OCI-LY3 (cell line): ENCODE measurements at regions not wholly inside any gene's neighbourhood (a gene's known extent, or its start where the extent isn't known, plus 50 kb on each side); places are given as distances from the start of the nearest gene placed in this dataset.

Experiments used
- H2AFZ ChIP-seq: fragments of 200-600, 300-600 bp; shearing (Covaris generic); 2 replicates; pipeline ENCODE4 v1.6.0; 2014; ENCODE audit warnings: antibody characterized with exemption, low read depth, low read length
- H3K27ac ChIP-seq: fragments of 200-600, 300-600 bp; sonication (generic); 2 replicates; pipeline ENCODE4 v1.5.1; 2014; ENCODE audit warnings: mild to moderate bottlenecking, low read length, moderate library complexity, mixed read lengths
- H3K27me3 ChIP-seq: fragments of 200-600, 300-600 bp; sonication (generic); 2 replicates; pipeline ENCODE4 v1.6.1; 2014; ENCODE audit warnings: low read depth, low read length, mixed read lengths
- H3K36me3 ChIP-seq: fragments of 200-600, 300-600 bp; sonication (generic); replicated peaks from 2 replicates; pipeline ENCODE3; 2014; ENCODE audit warnings: low read depth, low read length, mixed read lengths
- H3K4me1 ChIP-seq: fragments of 300-600, 200-600 bp; sonication (generic); 2 replicates; pipeline ENCODE4 v1.6.1; 2014; ENCODE audit warnings: low read length, mixed read lengths
- H3K4me2 ChIP-seq: fragments of 200-600, 300-600 bp; sonication (generic); 2 replicates; pipeline ENCODE4 v1.6.1; 2014; ENCODE audit warnings: low read length, mixed read lengths
- H3K4me3 ChIP-seq: fragments of 300-600, 200-600 bp; sonication (generic); 2 replicates; pipeline ENCODE4 v1.5.1; 2014; ENCODE audit warnings: antibody characterized with exemption, mild to moderate bottlenecking, low read length, moderate library complexity
- H3K79me2 ChIP-seq: fragments of 300-600, 200-600 bp; shearing (Covaris generic); 2 replicates; pipeline ENCODE4 v1.6.1; 2014; ENCODE audit warnings: mild to moderate bottlenecking, low read length, mixed read lengths
- H3K9ac ChIP-seq: fragments of 300-600, 200-600 bp; shearing (Covaris generic); 2 replicates; pipeline ENCODE4 v1.6.0; 2014; ENCODE audit warnings: mild to moderate bottlenecking, low read length, moderate library complexity
- H3K9me3 ChIP-seq: fragments of 200-600, 300-600 bp; shearing (Covaris generic); 2 replicates; pipeline ENCODE4 v1.6.1; 2014; ENCODE audit warnings: low read length, mixed read lengths; ENCODE audit not compliant: insufficient read depth
- H4K20me1 ChIP-seq: fragments of 200-600, 300-600 bp; sonication (generic); 2 replicates; pipeline ENCODE4 v1.6.1; 2016; ENCODE audit warnings: low read length, mixed read lengths; ENCODE audit not compliant: insufficient read depth
- EZH2phosphoT487 ChIP-seq: fragments of 200-600 bp; shearing (Covaris generic); IDR thresholded peaks from 2 replicates; pipeline ENCODE4 v1.6.1; 2018; ENCODE audit warnings: antibody characterized with exemption, mixed run types, low read depth
- TF ChIP-seq, protein P1 (sequence below): fragments of 200-600, 300-600 bp; sonication (generic); IDR thresholded peaks from 2 replicates; pipeline ENCODE4 v1.5.1; 2014; ENCODE audit warnings: antibody characterized with exemption, low read length, low read depth

DNA sequence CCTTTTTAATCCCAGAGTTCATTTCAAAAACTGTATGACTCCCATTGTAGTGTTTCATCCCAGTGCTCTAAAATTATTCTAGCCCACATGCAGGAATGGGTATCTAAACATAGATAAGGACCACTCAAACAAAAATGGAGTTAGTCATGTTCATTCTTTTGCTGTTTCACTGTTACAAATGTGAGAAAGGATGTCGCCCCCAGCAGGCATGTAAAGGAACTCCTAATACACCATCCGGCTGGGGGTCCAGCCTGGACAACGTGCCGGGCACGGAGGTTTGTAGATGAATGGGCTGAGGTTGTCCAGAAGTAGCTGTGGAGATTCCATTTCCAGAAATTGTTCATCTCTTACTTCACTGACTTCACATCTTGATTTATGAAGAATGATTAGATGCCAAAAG is 101.9 kb upstream of the RAB12 start:
- no peak overlapping the region for H2AFZ ChIP-seq
- H3K27me3 ChIP-seq = peaks cover 10% of the 10 kb centered on the region
- TF ChIP-seq EZH2phosphoT487 = no peak
- TF ChIP-seq, protein P1, sequence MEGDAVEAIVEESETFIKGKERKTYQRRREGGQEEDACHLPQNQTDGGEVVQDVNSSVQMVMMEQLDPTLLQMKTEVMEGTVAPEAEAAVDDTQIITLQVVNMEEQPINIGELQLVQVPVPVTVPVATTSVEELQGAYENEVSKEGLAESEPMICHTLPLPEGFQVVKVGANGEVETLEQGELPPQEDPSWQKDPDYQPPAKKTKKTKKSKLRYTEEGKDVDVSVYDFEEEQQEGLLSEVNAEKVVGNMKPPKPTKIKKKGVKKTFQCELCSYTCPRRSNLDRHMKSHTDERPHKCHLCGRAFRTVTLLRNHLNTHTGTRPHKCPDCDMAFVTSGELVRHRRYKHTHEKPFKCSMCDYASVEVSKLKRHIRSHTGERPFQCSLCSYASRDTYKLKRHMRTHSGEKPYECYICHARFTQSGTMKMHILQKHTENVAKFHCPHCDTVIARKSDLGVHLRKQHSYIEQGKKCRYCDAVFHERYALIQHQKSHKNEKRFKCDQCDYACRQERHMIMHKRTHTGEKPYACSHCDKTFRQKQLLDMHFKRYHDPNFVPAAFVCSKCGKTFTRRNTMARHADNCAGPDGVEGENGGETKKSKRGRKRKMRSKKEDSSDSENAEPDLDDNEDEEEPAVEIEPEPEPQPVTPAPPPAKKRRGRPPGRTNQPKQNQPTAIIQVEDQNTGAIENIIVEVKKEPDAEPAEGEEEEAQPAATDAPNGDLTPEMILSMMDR = peak; percentile 45

GRCh38 chr18:8507915-8508705 is 101.1 kb upstream of the RAB12 start:
- Histone ChIP-seq H3K4me1 (no peaks in the 10 kb centered on the region), H3K9me3 (no peaks in the 10 kb centered on the region), H3K9ac (no peak overlapping the region), H3K27me3 (peaks cover 10% of the 10 kb centered on the region), H3K4me2 (no peak overlapping the region), H2AFZ (no peak overlapping the region), H3K27ac (no peak overlapping the region), H3K36me3 (no peaks in the 10 kb centered on the region), H4K20me1 (no peaks in the 10 kb centered on the region), H3K4me3 (no peak overlapping the region), H3K79me2 (no peaks in the 10 kb centered on the region)
- no peak for TF ChIP-seq EZH2phosphoT487
- TF ChIP-seq, protein P1 = no peak

More for the DNA sequence above, 101.9 kb upstream of the RAB12 start:
- Histone ChIP-seq H3K4me2 (no peak overlapping the region), H3K9ac (no peak overlapping the region), H3K79me2 (no peaks in the 10 kb centered on the region), H3K4me1 (no peaks in the 10 kb centered on the region), H3K4me3 (no peak overlapping the region), H3K36me3 (no peaks in the 10 kb centered on the region), H3K27ac (no peak overlapping the region), H4K20me1 (no peaks in the 10 kb centered on the region), H3K9me3 (no peaks in the 10 kb centered on the region)

DNA sequence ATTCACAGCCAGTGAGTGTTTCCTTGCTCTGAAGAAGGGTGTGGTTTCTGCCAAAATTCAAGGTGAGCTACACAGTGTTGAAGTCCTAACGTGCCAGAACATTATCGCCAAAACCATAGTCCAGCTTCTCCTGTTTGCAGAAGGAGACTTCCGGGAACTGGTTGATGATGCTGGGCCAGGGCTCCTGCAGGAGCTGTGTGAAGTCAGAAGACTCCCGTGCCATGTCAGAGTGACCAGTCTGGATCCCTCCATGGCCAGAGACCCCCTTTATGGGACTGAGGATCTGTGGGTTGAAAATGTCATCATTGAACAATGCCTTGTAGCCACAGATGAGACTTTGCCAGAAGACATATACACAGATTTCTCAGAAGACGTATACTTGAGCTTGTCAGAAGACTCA is 96.0 kb upstream of the RAB12 start:
- no peaks in the 10 kb centered on the region for H4K20me1 ChIP-seq
- no peaks in the 10 kb centered on the region for H3K4me1 ChIP-seq
- H3K4me2 ChIP-seq = no peak overlapping the region
- no peaks in the 10 kb centered on the region for H3K79me2 ChIP-seq
- H3K27ac ChIP-seq = no peak overlapping the region
- no peaks in the 10 kb centered on the region for H3K27me3 ChIP-seq
- TF ChIP-seq EZH2phosphoT487 = no peak
- TF ChIP-seq, protein P1 = no peak
- H3K36me3 ChIP-seq = no peaks in the 10 kb centered on the region
- no peak overlapping the region for H3K9ac ChIP-seq
- H2AFZ ChIP-seq = no peak overlapping the region
- no peak overlapping the region for H3K4me3 ChIP-seq
- H3K9me3 ChIP-seq = no peaks in the 10 kb centered on the region

DNA sequence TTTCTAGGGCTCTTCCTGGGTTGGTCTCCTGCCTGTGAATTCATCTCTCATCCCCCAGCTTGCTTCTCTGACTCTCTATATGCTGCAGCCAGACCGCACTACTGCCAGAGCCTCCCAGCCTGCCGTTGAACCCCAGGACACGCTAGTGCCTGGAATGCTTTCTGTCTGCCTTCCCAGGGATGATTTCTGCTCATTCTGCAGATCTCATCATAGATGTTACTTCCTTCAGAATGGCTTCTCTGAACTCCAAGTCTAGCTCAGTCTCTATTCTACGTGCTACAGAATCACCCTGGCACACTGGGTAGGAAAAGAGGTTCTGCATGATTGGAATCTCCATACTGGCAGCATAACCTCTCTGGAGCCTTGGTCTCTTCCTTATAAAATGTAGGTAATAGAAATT is 94.8 kb upstream of the RAB12 start:
- Histone ChIP-seq H3K9me3 (no peaks in the 10 kb centered on the region), H3K27ac (no peak overlapping the region), H3K36me3 (no peaks in the 10 kb centered on the region), H4K20me1 (no peaks in the 10 kb centered on the region), H3K9ac (no peak overlapping the region), H3K4me2 (no peak overlapping the region), H3K27me3 (no peaks in the 10 kb centered on the region), H2AFZ (no peak overlapping the region), H3K79me2 (no peaks in the 10 kb centered on the region), H3K4me1 (no peaks in the 10 kb centered on the region), H3K4me3 (no peak overlapping the region)
- TF ChIP-seq, protein P1 = no peak
- no peak for TF ChIP-seq EZH2phosphoT487
